WTC11 (cell line): ENCODE measurements at regions not wholly inside any gene's neighbourhood (a gene's known extent, or its start where the extent isn't known, plus 50 kb on each side); places are given as distances from the start of the nearest gene placed in this dataset.

Experiments
- ATAC-seq: fragments of 200-7000 bp; cut with Tn5 transposase; 2 replicates; pipeline ENCODE4 v1.10.0; 2021; ENCODE audit warnings: mild to moderate bottlenecking, moderate library complexity
- CTCF ChIA-PET: fragments of 300-600 bp; sonication (Branson Sonifier 250); formaldehyde crosslinking; loops from one replicate; lab custom pipeline; 2021; ENCODE audit warnings: antibody characterized with exemption; lab: Charles Lee
- POLR2A ChIA-PET: fragments of 350-600 bp; sonication (Branson Sonifier 250); formaldehyde crosslinking; loops from one replicate; lab custom pipeline; 2021; ENCODE audit warnings: antibody characterized with exemption; lab: Charles Lee
- DNase-seq: peaks from one replicate; pipeline ENCODE4 v3.0.0; 2021; ENCODE audit warnings: low spot score
- H3K27ac Mint-ChIP-seq: 2 replicates; pipeline ENCODE4 v1.8.0; 2021; ENCODE audit warnings: mixed read lengths
- H3K27me3 Mint-ChIP-seq: 2 replicates; pipeline ENCODE4 v1.8.0; 2021; ENCODE audit warnings: low read depth, mild to moderate bottlenecking, moderate library complexity, mixed read lengths
- H3K36me3 Mint-ChIP-seq: 2 replicates; pipeline ENCODE4 v1.8.0; 2021; ENCODE audit warnings: mixed read lengths
- H3K4me1 Mint-ChIP-seq: 2 replicates; pipeline ENCODE4 v1.8.0; 2022; ENCODE audit warnings: mixed read lengths
- H3K4me3 Mint-ChIP-seq: 2 replicates; pipeline ENCODE4 v1.8.0; 2021; ENCODE audit warnings: mild to moderate bottlenecking, moderate library complexity, mixed read lengths
- H3K9me3 Mint-ChIP-seq: 2 replicates; pipeline ENCODE4 v1.8.0; 2021; ENCODE audit warnings: mixed read lengths
- ATF2 ChIP-seq: sonication (generic); formaldehyde crosslinking; IDR thresholded peaks from 2 replicates; pipeline ENCODE4 v1.8.1; 2022; ENCODE audit warnings: low read depth, missing genetic modification reagents, borderline replicate concordance
- ETV6 ChIP-seq: sonication (generic); formaldehyde crosslinking; IDR thresholded peaks from 2 replicates; pipeline ENCODE4 v1.8.1; 2022; ENCODE audit warnings: mild to moderate bottlenecking, missing genetic modification reagents
- FOXP1 ChIP-seq: sonication (generic); formaldehyde crosslinking; IDR thresholded peaks from 2 replicates; pipeline ENCODE4 v1.8.0; 2022; ENCODE audit warnings: missing genetic modification reagents, mild to moderate bottlenecking, moderate library complexity, borderline replicate concordance
- FOXP4 ChIP-seq: sonication (generic); formaldehyde crosslinking; IDR thresholded peaks from 2 replicates; pipeline ENCODE4 v1.8.0; 2022; ENCODE audit warnings: mild to moderate bottlenecking, missing genetic modification reagents
- JUN ChIP-seq: sonication (generic); formaldehyde crosslinking; IDR thresholded peaks from 2 replicates; pipeline ENCODE4 v1.8.0; 2023; ENCODE audit warnings: mild to moderate bottlenecking, missing genetic modification reagents
- MLX ChIP-seq: sonication (generic); formaldehyde crosslinking; IDR thresholded peaks from 2 replicates; pipeline ENCODE4 v1.8.1; 2023; ENCODE audit warnings: mild to moderate bottlenecking, missing genetic modification reagents, moderate library complexity
- MXD4 ChIP-seq: fragments of 250-450 bp; sonication (Bioruptor Pico); IDR thresholded peaks from 2 replicates; pipeline ENCODE4 v1.8.0; 2021; ENCODE audit warnings: mild to moderate bottlenecking, moderate library complexity, borderline replicate concordance
- TCF7 ChIP-seq: sonication (generic); formaldehyde crosslinking; IDR thresholded peaks from 2 replicates; pipeline ENCODE4 v1.8.0; 2022; ENCODE audit warnings: mild to moderate bottlenecking, low read depth, missing genetic modification reagents, moderate library complexity
- ZBTB21 ChIP-seq: sonication (generic); formaldehyde crosslinking; IDR thresholded peaks from 2 replicates; pipeline ENCODE4 v1.8.1; 2023; ENCODE audit warnings: mild to moderate bottlenecking, missing genetic modification reagents, borderline replicate concordance
- ZMAT4 ChIP-seq: fragments of 250-450 bp; sonication (Bioruptor Pico); IDR thresholded peaks from 2 replicates; pipeline ENCODE4 v1.9.0; 2021; ENCODE audit warnings: mild to moderate bottlenecking
- ZNF532 ChIP-seq: fragments of 250-450 bp; sonication (Bioruptor Pico); IDR thresholded peaks from 2 replicates; pipeline ENCODE4 v1.9.0; 2021; ENCODE audit warnings: mild to moderate bottlenecking, borderline replicate concordance
- TF ChIP-seq, protein P1 (sequence below): fragments of 250-450 bp; sonication (Bioruptor Pico); IDR thresholded peaks from 2 replicates; pipeline ENCODE4 v1.9.0; 2021; ENCODE audit warnings: mild to moderate bottlenecking
- TF ChIP-seq, protein P2 (sequence below): sonication (generic); formaldehyde crosslinking; IDR thresholded peaks from 2 replicates; pipeline ENCODE4 v1.8.0; 2022; ENCODE audit warnings: mild to moderate bottlenecking, missing genetic modification reagents
- TF ChIP-seq, protein P3 (sequence below): fragments of 200-600 bp; IDR thresholded peaks from 2 replicates; pipeline ENCODE4 v1.8.0; 2022; ENCODE audit warnings: antibody characterized with exemption
- TF ChIP-seq, protein P4 (sequence below): fragments of 250-450 bp; sonication (Bioruptor Pico); IDR thresholded peaks from 2 replicates; pipeline ENCODE4 v1.8.0; 2021; ENCODE audit warnings: mild to moderate bottlenecking

DNA sequence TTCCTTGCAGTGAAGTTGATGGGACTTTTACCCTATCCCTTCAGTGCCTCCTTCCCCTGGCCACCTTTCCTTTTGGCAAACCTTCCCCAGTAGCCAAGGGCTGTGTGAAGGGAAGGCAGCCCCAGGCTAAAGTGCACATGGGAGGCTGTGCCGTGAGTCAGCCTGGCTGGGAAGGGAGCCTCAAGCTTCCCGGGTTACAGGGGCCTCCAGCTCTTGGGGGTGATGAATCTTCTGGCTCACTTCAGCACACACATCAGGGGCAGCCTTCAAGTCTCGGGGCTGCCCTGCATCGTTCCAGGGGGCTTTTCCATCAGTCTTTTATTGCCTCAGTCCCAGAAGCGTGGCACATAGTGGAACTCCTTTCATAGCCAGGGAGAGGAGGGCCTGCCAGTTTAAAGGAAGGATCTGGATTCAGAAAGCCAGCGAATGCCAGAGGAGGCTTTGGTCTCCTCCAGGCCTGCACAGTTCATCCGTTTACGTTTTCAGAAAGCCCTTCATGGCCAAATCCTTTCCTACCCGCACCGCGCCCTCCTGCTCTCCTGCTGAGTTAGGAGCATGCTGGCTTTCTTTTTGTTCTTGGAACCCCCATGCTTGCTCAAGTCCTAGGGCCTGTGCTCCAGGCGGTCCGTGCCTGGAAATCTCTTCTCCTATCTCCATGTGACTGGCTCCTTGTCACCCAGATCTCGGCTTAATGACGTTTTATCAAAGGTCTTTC, 134.8 kb upstream of the KLF4 start:
- TF ChIP-seq, protein P1, sequence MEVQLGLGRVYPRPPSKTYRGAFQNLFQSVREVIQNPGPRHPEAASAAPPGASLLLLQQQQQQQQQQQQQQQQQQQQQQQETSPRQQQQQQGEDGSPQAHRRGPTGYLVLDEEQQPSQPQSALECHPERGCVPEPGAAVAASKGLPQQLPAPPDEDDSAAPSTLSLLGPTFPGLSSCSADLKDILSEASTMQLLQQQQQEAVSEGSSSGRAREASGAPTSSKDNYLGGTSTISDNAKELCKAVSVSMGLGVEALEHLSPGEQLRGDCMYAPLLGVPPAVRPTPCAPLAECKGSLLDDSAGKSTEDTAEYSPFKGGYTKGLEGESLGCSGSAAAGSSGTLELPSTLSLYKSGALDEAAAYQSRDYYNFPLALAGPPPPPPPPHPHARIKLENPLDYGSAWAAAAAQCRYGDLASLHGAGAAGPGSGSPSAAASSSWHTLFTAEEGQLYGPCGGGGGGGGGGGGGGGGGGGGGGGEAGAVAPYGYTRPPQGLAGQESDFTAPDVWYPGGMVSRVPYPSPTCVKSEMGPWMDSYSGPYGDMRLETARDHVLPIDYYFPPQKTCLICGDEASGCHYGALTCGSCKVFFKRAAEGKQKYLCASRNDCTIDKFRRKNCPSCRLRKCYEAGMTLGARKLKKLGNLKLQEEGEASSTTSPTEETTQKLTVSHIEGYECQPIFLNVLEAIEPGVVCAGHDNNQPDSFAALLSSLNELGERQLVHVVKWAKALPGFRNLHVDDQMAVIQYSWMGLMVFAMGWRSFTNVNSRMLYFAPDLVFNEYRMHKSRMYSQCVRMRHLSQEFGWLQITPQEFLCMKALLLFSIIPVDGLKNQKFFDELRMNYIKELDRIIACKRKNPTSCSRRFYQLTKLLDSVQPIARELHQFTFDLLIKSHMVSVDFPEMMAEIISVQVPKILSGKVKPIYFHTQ (CRISPR knock-in tag): no peak
- no peak for TF ChIP-seq ZBTB21 (CRISPR knock-in tag)
- TF ChIP-seq, protein P2, sequence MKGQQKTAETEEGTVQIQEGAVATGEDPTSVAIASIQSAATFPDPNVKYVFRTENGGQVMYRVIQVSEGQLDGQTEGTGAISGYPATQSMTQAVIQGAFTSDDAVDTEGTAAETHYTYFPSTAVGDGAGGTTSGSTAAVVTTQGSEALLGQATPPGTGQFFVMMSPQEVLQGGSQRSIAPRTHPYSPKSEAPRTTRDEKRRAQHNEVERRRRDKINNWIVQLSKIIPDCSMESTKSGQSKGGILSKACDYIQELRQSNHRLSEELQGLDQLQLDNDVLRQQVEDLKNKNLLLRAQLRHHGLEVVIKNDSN: no peak
- no peak for TF ChIP-seq FOXP4 (CRISPR knock-in tag)
- no peak for TF ChIP-seq ATF2 (CRISPR knock-in tag)
- TF ChIP-seq, protein P3, sequence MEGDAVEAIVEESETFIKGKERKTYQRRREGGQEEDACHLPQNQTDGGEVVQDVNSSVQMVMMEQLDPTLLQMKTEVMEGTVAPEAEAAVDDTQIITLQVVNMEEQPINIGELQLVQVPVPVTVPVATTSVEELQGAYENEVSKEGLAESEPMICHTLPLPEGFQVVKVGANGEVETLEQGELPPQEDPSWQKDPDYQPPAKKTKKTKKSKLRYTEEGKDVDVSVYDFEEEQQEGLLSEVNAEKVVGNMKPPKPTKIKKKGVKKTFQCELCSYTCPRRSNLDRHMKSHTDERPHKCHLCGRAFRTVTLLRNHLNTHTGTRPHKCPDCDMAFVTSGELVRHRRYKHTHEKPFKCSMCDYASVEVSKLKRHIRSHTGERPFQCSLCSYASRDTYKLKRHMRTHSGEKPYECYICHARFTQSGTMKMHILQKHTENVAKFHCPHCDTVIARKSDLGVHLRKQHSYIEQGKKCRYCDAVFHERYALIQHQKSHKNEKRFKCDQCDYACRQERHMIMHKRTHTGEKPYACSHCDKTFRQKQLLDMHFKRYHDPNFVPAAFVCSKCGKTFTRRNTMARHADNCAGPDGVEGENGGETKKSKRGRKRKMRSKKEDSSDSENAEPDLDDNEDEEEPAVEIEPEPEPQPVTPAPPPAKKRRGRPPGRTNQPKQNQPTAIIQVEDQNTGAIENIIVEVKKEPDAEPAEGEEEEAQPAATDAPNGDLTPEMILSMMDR: no peak
- TF ChIP-seq TCF7: no peak
- TF ChIP-seq JUN (CRISPR knock-in tag): no peak
- no peak for TF ChIP-seq ZNF532
- TF ChIP-seq ETV6 (CRISPR knock-in tag): no peak
- no peak for TF ChIP-seq ZMAT4
- no peak for TF ChIP-seq MXD4 (CRISPR knock-in tag)
- TF ChIP-seq, protein P4, sequence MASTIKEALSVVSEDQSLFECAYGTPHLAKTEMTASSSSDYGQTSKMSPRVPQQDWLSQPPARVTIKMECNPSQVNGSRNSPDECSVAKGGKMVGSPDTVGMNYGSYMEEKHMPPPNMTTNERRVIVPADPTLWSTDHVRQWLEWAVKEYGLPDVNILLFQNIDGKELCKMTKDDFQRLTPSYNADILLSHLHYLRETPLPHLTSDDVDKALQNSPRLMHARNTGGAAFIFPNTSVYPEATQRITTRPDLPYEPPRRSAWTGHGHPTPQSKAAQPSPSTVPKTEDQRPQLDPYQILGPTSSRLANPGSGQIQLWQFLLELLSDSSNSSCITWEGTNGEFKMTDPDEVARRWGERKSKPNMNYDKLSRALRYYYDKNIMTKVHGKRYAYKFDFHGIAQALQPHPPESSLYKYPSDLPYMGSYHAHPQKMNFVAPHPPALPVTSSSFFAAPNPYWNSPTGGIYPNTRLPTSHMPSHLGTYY (CRISPR knock-in tag): no peak
- no peak for TF ChIP-seq FOXP1
- no peak for TF ChIP-seq MLX (CRISPR knock-in tag)
- Mint-ChIP-seq H3K4me1 (peaks cover 24% of the 10 kb centered on the region), H3K9me3 (no peaks in the 10 kb centered on the region), H3K27ac (no peak overlapping the region), H3K36me3 (no peaks in the 10 kb centered on the region), H3K4me3 (no peak overlapping the region), H3K27me3 (peaks cover 6% of the 10 kb centered on the region; the same call in 1 of the 2 replicates)
- POLR2A ChIA-PET: no interaction called here
- CTCF ChIA-PET: no interaction called here
- DNase-seq (no peak), ATAC-seq (peak; percentile 14; the same call in 1 of the 2 replicates)
